ENCODE measurements at regions not wholly inside any gene's neighbourhood (a gene's known extent, or its start where the extent isn't known, plus 50 kb on each side); places are given as distances from the start of the nearest gene placed in this dataset.

- Histone ChIP-seq H3F3A (ENCODE audit: insufficient read depth, low read depth) (no peaks in the 10 kb centered on the region), H4K20me1 (ENCODE audit: insufficient read depth) (no peaks in the 10 kb centered on the region), H3K9me3 (ENCODE audit: insufficient read depth, low read depth) (no peaks in the 10 kb centered on the region), H3K27me3 (ENCODE audit: insufficient read depth, low read depth) (no peaks in the 10 kb centered on the region), H3K79me2 (ENCODE audit: low read depth) (no peaks in the 10 kb centered on the region), H3K9me2 (ENCODE audit: insufficient read depth) (no peaks in the 10 kb centered on the region; the same call in 1 of the 2 replicates), H3K4me3 (no peak overlapping the region), H3K4me2 (no peak overlapping the region), H2AFZ (peak overlapping the region; percentile 26; the same call in 1 of the 2 replicates), H3K27ac (no peak overlapping the region), H3K4me1 (replicated peaks; ENCODE audit: insufficient read depth) (no peaks in the 10 kb centered on the region), H3K36me3 (ENCODE audit: low read depth) (no peaks in the 10 kb centered on the region)
- DNase-seq: no peak
- BruUV-seq (replicated peaks): no TSS peak
- CTCF ChIA-PET: no interaction called here
- intact Hi-C loops (cut with micrococcal nuclease; ENCODE audit: unreplicated experiment): no loop called here
- POLR2A ChIA-PET (ENCODE audit: unreplicated experiment): no interaction called here
- TF ChIP-seq CTCF (conservative IDR thresholded peaks at IDR 0.05): no peak
- TF ChIP-seq EZH2 (IDR thresholded peaks at IDR 0.05; ENCODE audit: low read depth): no peak
These were observed 448.0 kb downstream of the KCNT2 start for GRCh38 chr1:196160066-196160795.

GRCh38 chr1:196155586-196155985 is 452.7 kb downstream of the KCNT2 start:
- H4K20me1 ChIP-seq (ENCODE audit: insufficient read depth): no peaks in the 10 kb centered on the region
- ChIA-PET POLR2A (ENCODE audit: unreplicated experiment) (no interaction called here), CTCF (no interaction called here)
- no peaks in the 10 kb centered on the region for H3K36me3 ChIP-seq (ENCODE audit: low read depth)
- BruUV-seq (replicated peaks): no TSS peak
- H3K4me2 ChIP-seq: no peak overlapping the region
- no peaks in the 10 kb centered on the region for H3F3A ChIP-seq (ENCODE audit: insufficient read depth, low read depth)
- H3K79me2 ChIP-seq (ENCODE audit: low read depth): no peaks in the 10 kb centered on the region
- H3K4me1 ChIP-seq (replicated peaks; ENCODE audit: insufficient read depth): no peaks in the 10 kb centered on the region
- peak overlapping the region; percentile 66; the same call in 1 of the 2 replicates for H2AFZ ChIP-seq
- no peak overlapping the region for H3K4me3 ChIP-seq
- no peak overlapping the region for H3K27ac ChIP-seq
- DNase-seq: no peak
- no peaks in the 10 kb centered on the region for H3K9me3 ChIP-seq (ENCODE audit: insufficient read depth, low read depth)
- no peaks in the 10 kb centered on the region for H3K9me2 ChIP-seq (ENCODE audit: insufficient read depth)
- TF ChIP-seq EZH2 (IDR thresholded peaks at IDR 0.05; ENCODE audit: low read depth): no peak
- no peak for TF ChIP-seq CTCF (conservative IDR thresholded peaks at IDR 0.05)
- H3K27me3 ChIP-seq (ENCODE audit: insufficient read depth, low read depth): no peaks in the 10 kb centered on the region
- intact Hi-C loops (cut with micrococcal nuclease; ENCODE audit: unreplicated experiment): no loop called here

GRCh38 chr1:196152975-196153374 is 455.3 kb downstream of the KCNT2 start:
- no peaks in the 10 kb centered on the region for H4K20me1 ChIP-seq (ENCODE audit: insufficient read depth)

More at GRCh38 chr1:196152975-196153374, 455.3 kb downstream of the KCNT2 start:
- no peak for TF ChIP-seq CTCF (conservative IDR thresholded peaks at IDR 0.05)
- H3K4me2 ChIP-seq: no peak overlapping the region
- ChIA-PET CTCF (no interaction called here), POLR2A (ENCODE audit: unreplicated experiment) (no interaction called here)
- H3K4me1 ChIP-seq (replicated peaks; ENCODE audit: insufficient read depth): no peaks in the 10 kb centered on the region
- DNase-seq: no peak
- no peak overlapping the region for H3K27ac ChIP-seq
- no TSS peak for BruUV-seq (replicated peaks)
- no peak overlapping the region for H3K4me3 ChIP-seq
- no peaks in the 10 kb centered on the region for H3F3A ChIP-seq (ENCODE audit: insufficient read depth, low read depth)
- no peaks in the 10 kb centered on the region for H3K79me2 ChIP-seq (ENCODE audit: low read depth)
- H2AFZ ChIP-seq: no peak overlapping the region
- no peaks in the 10 kb centered on the region for H3K36me3 ChIP-seq (ENCODE audit: low read depth)
- H3K9me2 ChIP-seq (ENCODE audit: insufficient read depth): no peaks in the 10 kb centered on the region
- H3K27me3 ChIP-seq (ENCODE audit: insufficient read depth, low read depth): no peaks in the 10 kb centered on the region
- intact Hi-C loops (cut with micrococcal nuclease; ENCODE audit: unreplicated experiment): no loop called here
- H3K9me3 ChIP-seq (ENCODE audit: insufficient read depth, low read depth): no peaks in the 10 kb centered on the region

All from PC-9 (cell line).